ENCODE measurements at regions not wholly inside any gene's neighbourhood (a gene's known extent, or its start where the extent isn't known, plus 50 kb on each side); places are given as distances from the start of the nearest gene placed in this dataset.
A peak's percentile ranks its signal among the peaks of the same experiment; 100 is the strongest.

DNA sequence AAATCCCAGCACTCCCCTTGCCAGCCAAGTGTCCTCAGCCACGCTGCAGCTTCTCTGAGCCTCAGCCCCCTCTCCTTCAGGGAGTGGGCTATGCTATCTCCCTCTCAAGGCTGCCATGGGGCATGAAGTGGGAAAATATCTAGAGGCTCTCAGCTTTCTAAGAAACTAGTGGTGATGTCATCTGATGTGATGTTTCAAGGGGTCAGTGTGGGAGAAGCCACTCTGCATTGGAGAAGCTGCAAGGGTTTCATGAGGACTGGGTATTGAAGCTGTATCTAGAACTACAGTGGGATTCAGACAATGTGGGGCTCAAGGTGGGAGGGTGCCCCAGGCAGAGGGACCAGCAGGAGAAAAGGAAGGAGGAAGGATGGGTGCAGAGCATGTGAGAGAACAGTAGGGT, 210.2 kb downstream of the TLE3 start:
- no peaks in the 10 kb centered on the region for H3K36me3 ChIP-seq
- H3K4me3 ChIP-seq = no peak overlapping the region
- no peak for DNase-seq
- peaks cover 2% of the 10 kb centered on the region; the same call in 1 of the 2 replicates for H3K27me3 ChIP-seq
- H3K9me3 ChIP-seq = no peaks in the 10 kb centered on the region

DNA sequence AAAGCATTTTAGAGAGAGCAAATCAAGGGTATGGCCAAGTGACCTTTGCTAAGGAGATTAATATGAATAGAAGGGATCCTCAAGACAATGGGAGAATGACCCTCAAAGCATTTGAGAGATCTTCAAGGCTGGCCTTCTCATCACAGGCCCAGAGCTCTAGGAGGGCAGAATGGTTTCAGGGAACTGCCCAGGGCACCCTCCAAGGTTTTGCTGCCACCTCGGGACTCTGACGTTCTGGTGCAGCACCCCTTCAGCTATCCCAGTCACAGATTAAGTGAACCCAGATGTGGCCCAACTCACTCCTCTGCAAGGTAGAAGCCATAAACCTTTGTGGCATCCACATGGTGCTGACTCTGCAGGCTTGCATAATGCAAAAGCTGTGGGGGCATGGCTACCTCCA, 209.3 kb downstream of the TLE3 start:
- peaks cover 2% of the 10 kb centered on the region; the same call in 1 of the 2 replicates for H3K27me3 ChIP-seq
- no peaks in the 10 kb centered on the region for H3K9me3 ChIP-seq
- no peak for DNase-seq
- no peak overlapping the region for H3K4me3 ChIP-seq
- no peaks in the 10 kb centered on the region for H3K36me3 ChIP-seq

DNA sequence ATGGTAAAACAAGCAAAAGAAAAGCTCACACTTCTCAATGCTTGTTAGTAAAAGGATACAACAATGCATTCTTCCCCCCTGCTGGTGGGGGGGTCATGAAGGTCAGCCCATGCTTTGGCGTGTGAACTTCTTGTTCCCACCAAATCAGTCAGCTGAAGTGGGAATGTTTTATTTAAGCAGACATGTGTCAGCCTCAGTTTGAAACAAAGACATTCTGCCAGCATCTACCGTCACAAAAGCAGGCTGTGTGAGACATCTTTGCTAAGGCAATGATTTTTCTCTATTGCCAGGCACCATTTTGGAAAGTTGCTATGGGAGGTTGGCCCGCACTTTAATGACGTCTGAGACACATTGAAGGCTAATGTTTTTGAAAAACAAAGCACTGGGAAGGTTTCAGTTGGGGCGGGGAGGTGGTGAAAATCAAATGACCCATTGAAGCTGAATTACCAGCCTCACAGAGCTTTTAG, 206.6 kb downstream of the TLE3 start:
- Histone ChIP-seq H3K36me3 (no peaks in the 10 kb centered on the region), H3K27me3 (peaks cover 2% of the 10 kb centered on the region; the same call in 1 of the 2 replicates), H3K9me3 (no peaks in the 10 kb centered on the region), H3K4me3 (no peak overlapping the region)
- no peak for DNase-seq

DNA sequence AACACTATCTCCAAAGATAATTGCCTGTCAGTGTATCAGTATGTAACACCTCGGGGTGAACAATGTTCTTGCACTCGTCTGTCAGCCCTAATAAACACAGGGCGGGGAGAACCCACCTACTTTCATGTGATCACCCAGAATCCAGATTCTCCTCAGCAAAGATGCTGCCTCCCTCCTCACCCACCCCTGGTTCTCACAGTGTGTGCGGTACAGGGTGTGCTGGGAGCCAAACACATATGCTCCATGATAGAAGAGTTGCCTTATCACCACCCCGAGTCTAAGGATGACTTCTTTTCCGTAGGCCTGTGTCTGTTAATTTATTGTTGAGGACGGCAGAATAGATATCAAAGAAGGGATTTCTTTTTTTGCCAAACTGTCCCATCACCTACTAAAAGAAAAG, 206.1 kb downstream of the TLE3 start:
- Histone ChIP-seq H3K4me3 (no peak overlapping the region), H3K27me3 (peaks cover 4% of the 10 kb centered on the region; the same call in 1 of the 2 replicates), H3K36me3 (no peaks in the 10 kb centered on the region), H3K9me3 (no peaks in the 10 kb centered on the region)
- DNase-seq = no peak

DNA sequence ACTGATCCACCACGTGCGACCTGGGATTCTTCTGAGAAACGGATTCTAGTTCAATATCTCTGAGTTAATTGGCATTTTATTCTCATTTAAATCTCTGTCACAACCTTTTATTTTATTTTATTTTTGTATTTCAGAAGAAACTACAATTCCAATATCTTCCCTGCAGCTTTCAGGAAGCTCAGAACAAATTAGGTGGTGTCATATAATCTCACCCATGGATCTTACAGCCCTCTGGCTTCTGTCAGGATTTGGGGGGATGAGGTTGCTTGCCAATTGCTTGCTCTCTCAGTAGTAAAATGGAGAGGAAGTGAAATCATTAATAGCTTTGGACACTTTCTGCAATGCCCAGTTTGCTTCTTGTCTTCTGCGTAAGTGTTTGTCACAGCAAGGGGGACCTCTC, 205.4 kb downstream of the TLE3 start:
- Histone ChIP-seq H3K36me3 (no peaks in the 10 kb centered on the region), H3K4me3 (no peak overlapping the region), H3K27me3 (peaks cover 4% of the 10 kb centered on the region; the same call in 1 of the 2 replicates), H3K9me3 (no peaks in the 10 kb centered on the region)
- no peak for DNase-seq

DNA sequence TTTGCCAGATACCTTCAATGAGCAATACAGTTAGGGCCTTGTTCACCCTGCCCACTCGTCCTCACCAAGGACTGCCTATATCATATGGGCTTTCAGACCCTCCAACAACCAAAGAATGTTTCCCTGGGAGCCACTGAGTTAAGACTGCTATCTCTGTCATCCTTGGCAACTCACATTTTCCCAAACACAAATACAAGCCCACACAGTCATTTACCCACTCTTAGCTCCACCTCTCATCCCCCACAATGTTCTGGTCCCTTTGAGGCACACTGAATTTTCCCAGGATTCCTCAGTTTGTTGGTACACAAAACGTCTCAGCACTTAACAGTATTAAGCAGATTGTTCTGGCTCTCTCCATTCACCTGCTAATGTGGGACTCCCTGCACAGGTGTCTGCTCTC, 204.6 kb downstream of the TLE3 start:
- H3K36me3 ChIP-seq = no peaks in the 10 kb centered on the region
- DNase-seq = no peak
- H3K9me3 ChIP-seq = no peaks in the 10 kb centered on the region
- H3K27me3 ChIP-seq = peaks cover 4% of the 10 kb centered on the region; the same call in 1 of the 2 replicates
- no peak overlapping the region for H3K4me3 ChIP-seq

DNA sequence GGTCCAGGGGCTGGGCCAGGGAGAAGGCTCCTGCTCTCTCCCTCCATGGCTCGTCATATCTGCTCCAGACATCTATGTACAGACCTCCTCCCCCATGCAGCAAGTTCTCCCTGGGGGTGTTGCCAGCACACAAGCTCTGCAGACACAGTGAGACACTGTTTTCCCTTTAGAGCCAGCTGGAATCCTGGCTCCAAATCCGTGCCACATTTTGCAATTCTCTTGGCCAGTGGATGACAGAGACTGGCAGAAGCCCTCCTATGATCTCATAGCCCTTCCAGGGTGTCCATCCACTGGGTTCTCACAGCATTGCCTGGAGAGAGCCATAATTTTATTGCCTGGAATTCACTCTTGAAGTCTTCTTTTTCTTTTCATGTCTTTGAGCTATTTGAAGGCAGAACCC, 203.9 kb downstream of the TLE3 start:
- Histone ChIP-seq H3K36me3 (no peaks in the 10 kb centered on the region), H3K27me3 (peaks cover 4% of the 10 kb centered on the region; the same call in 1 of the 2 replicates), H3K4me3 (no peak overlapping the region), H3K9me3 (no peaks in the 10 kb centered on the region)
- peak; percentile 80 for DNase-seq

DNA sequence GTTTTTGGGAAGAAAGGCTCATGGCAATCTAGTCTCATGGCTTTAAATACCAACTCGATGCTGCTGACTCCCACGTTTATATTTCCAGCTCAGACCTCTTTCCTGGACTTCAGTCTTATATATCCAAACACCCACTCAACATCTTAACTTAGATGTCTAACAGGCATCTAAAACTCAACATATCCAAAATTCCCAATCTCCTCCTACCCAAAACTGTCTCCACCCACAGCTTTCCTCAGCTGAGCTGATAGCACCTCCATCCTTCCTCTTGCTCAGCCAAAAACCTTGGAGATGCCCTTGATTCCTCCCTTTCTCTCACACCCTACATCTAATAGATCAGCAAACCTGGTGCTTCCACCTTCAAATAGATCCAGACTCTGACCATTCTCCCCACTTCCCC, 202.5 kb downstream of the TLE3 start:
- Histone ChIP-seq H3K36me3 (no peaks in the 10 kb centered on the region), H3K27me3 (peaks cover 4% of the 10 kb centered on the region; the same call in 1 of the 2 replicates), H3K9me3 (no peaks in the 10 kb centered on the region), H3K4me3 (no peak overlapping the region)
- no peak for DNase-seq

DNA sequence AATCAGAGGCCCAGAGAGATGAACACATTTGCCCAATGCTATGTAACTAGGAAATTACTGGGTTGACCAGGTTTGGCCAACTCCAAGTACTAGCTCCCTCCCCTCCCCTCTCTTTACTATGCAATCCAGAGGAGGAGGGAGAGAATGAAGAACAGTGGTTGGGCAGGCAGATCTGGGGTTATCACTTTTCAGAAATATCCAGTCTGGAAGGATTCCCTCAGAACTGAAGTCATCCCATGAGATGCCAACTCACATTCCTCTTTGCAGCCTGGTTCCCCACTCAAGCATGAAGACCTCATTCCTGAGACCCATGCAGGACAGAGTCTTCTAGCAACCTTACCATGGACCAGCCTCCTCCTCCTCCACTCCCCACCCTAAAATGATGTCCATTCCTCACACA, 201.1 kb downstream of the TLE3 start:
- Histone ChIP-seq H3K4me3 (no peak overlapping the region), H3K36me3 (no peaks in the 10 kb centered on the region), H3K27me3 (peaks cover 4% of the 10 kb centered on the region; the same call in 1 of the 2 replicates), H3K9me3 (no peaks in the 10 kb centered on the region)
- peak; percentile 9 for DNase-seq

DNA sequence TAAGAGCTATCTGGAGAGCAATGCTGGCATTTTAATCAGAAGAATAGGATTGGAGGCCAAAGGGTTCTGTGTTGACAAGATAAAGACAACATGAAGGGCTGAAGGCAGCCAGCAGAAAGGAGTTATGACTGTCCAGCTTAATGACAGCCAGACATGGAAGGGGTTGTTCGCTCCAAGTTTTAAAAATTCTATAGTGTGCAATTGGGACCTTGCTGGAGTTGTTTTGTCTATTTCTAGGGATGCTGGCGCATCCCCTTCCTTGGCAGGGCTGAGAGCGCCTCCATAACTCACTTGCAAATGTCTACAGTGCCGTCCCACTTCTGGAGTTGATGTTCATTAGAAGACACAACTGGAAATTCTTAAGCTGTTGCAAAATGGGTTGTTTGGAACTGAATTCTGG, 200.7 kb downstream of the TLE3 start:
- no peaks in the 10 kb centered on the region for H3K36me3 ChIP-seq
- no peak overlapping the region for H3K4me3 ChIP-seq
- H3K9me3 ChIP-seq = no peaks in the 10 kb centered on the region
- DNase-seq = no peak
- H3K27me3 ChIP-seq = peaks cover 4% of the 10 kb centered on the region; the same call in 1 of the 2 replicates

DNA sequence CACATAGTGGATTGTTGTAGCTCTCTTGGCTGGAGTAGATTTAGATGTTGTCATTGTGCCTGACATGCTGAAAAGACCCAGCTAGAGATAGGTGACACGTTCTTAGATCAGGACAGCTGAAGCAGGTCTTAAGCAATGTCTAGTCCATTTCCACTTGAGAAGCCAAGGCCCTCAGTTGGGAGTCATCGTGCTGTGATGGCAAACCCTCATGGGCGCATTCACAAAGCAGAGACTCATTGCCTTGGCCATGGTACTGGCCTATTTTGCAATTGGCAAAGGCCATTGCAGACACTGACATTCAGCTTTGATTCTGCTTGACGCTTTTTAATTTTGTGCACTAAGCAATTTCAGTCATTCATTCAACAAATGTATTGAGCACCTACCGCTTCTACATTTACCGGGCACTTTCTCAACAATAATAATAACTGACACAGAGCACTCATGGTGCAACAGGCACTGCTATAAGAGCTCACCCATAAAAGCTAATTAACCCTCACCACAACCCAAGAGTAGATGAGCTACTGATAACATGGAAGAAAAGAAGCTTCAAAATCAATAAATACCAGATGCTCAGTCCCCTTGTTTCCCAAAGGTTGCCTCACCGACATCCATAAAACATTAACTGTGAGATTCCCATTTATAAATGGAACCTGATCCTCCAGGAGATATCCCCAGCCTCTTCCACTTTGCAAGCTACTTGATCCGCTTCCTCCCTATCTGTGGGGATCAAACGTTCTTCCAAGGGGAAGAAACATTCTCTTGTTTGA, 200.1 kb downstream of the TLE3 start:
- DNase-seq = no peak
- Histone ChIP-seq H3K4me3 (no peak overlapping the region), H3K36me3 (no peaks in the 10 kb centered on the region), H3K9me3 (no peaks in the 10 kb centered on the region), H3K27me3 (peaks cover 4% of the 10 kb centered on the region; the same call in 1 of the 2 replicates)

DNA sequence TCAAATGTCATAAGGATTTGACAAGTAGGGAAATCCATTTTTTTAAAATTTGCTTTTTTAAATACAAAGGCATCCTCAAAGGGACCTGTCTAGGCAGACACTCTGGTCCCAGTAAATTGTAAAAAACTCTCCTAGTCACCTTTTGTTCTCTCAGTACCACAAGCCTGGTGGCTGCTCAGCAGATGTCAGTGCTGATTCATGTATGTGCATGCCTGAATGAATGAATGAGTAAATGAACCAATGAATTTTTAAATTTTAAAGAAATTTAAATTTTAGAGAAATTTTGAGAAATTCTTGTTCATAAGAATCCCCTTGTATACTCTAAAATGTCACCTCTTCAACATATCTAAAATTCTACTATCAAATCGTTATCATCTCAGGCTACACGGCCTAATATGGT, 199.5 kb downstream of the TLE3 start:
- H3K4me3 ChIP-seq = no peak overlapping the region

DNA sequence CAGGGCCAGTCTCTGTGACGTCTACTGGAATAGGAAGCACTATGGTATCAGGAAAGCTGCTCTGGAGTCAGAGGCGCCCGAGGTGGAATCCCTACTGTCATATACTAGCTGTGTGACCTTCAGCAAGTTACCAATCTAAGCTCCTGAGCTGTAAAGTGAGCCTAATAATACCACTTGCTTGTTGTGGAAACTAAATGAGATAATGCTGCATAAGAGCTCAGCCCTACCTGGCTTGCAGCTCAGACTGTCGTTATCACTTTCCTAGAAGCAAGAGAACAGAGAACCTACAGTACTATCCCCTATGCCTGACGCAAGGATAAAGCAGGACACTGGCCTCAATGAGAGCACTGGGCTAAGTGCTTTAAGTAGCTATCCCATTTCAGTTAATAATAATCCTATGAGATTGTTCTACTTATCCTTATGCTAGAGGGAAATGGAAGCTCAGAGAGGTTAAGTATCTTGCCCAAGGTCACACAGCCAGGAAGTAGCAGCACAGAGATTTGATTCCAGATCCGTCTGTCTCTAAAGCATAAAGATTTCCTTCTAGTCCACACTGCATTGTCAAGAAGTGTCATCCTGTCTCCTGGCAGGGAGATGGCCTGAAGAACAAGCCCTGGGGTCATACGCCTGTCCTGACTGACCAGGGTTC, 195.2 kb downstream of the TLE3 start:
- Histone ChIP-seq H3K27me3 (no peaks in the 10 kb centered on the region), H3K4me3 (no peak overlapping the region), H3K36me3 (no peaks in the 10 kb centered on the region), H3K9me3 (no peaks in the 10 kb centered on the region)
- DNase-seq = no peak

More for the DNA sequence above, 199.5 kb downstream of the TLE3 start:
- no peaks in the 10 kb centered on the region for H3K9me3 ChIP-seq
- H3K27me3 ChIP-seq = peaks cover 4% of the 10 kb centered on the region; the same call in 1 of the 2 replicates
- no peak for DNase-seq
- H3K36me3 ChIP-seq = no peaks in the 10 kb centered on the region

DNA sequence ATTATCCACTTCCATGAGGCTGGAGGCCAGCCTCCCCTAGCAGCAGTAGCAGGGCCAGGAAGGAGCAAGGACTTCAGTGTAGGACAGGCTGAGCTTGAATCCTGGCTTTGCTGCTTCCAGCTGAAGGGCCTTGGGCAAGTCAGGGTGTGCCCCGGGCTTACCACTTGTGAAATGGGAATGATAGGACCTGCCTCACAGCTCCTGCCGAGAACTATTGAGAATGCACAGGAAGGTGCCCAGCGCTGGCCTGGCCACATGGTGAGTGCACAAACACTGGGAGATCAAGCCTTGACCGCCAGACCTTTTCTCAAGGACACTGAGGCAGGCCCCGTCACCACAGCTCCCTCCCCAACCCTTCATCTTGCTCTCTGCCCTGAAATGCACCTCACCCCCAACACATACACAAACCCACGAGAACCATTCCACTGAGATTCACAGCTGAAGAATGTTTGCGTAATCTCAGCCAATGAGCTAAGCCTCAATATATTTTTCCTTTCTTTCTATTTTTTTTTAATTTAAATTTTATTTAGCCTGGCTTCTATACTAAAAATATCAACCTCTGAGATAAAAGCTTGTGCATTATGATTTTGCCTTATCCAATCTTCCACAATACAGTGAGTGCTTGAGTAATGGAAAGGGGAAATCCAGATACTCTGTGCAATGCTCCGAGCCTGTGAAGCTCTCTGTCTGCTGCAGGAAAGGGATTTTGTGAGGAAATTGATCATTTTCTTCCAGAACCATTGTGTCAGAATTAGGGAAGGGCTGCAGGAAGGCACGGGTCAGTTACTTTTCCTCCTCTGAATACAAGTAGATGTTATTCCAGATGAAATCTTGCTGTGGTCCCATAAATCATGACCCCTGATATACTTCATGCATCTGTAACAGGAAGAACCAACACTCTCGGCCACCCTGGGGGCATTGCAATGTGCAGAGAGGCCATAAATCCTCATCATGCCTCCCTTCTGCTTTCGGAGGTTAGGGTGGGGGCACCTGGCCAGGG, 193.9 kb downstream of the TLE3 start:
- Histone ChIP-seq H3K27me3 (no peaks in the 10 kb centered on the region), H3K36me3 (no peaks in the 10 kb centered on the region), H3K4me3 (no peak overlapping the region), H3K9me3 (no peaks in the 10 kb centered on the region)
- no peak for DNase-seq

DNA sequence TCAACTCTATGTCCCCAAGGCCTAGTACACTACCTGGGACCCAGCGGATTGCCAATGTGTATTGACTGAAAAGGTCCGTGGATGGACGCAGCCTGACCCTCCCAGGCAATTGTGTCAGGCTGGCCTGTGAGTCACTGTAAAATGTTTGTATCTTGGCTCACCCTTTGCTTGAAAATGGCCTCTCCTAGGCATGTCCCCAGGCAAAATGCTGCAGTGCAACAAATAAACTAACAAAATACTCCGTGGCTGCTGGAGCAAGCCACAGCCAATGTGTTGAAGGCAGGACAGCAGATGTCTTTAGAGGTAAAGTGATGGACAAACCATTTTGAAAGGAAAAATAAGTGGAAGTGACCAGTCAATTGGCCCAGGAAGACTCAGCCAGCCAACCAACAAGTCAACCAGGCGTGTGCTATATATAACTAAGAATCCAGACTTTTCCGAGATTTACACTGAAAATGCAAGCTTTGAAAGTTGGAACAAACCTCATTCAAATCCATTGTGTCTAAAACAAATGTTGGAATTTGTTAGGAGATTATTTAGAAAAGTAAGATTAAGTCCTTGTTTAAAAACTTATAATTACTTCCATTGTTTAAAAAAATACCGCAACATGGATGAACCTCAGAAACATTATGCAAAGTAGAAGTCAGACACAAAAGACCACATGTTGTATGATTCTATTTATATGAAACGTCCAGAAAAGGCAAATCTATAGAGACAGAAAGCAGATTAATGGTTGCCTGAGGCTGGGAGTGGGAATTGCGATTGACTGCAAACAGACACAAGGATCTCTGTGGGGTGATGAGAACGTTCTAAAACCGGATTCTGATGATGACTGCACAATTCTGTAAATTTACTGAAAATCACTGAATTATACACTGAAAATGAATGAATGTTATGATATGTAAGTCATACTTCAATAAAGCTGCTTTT, 191.2 kb downstream of the TLE3 start:
- no peak for DNase-seq
- Histone ChIP-seq H3K9me3 (no peaks in the 10 kb centered on the region; the same call in none of the 2 replicates), H3K36me3 (no peaks in the 10 kb centered on the region), H3K27me3 (no peaks in the 10 kb centered on the region), H3K4me3 (no peak overlapping the region)

DNA sequence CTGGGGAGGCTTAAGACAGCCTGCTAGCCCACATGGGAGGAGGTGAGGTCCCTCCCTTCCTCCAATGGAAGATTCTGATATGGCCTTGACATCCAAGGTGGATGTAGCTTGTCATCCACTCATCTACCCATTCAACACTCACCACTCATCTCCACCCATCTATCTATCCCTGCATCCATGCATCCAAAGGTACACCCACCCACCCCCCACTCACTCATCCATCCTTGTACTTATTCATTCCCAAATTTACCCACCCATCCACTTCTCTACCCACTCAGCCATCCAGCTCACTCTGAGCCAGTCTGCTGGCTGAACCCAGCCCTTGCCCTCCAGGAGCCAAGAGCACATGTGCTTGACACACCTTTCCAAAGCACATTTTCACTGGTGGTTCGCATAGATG, 189.7 kb downstream of the TLE3 start:
- DNase-seq = no peak
- no peaks in the 10 kb centered on the region for H3K27me3 ChIP-seq
- H3K9me3 ChIP-seq = no peaks in the 10 kb centered on the region; the same call in none of the 2 replicates
- H3K36me3 ChIP-seq = no peaks in the 10 kb centered on the region
- no peak overlapping the region for H3K4me3 ChIP-seq

All from MG63 (cell line).